HG03039 (cell line): ENCODE measurements at regions not wholly inside any gene's neighbourhood (a gene's known extent, or its start where the extent isn't known, plus 50 kb on each side); places are given as distances from the start of the nearest gene placed in this dataset.

Source experiments
- ATAC-seq: cut with Tn5 transposase; IDR thresholded peaks from one replicate; pipeline ENCODE4 v1.9.1; 2021; ENCODE audit warnings: mild to moderate bottlenecking, moderate library complexity; ENCODE audit not compliant: unreplicated experiment

DNA sequence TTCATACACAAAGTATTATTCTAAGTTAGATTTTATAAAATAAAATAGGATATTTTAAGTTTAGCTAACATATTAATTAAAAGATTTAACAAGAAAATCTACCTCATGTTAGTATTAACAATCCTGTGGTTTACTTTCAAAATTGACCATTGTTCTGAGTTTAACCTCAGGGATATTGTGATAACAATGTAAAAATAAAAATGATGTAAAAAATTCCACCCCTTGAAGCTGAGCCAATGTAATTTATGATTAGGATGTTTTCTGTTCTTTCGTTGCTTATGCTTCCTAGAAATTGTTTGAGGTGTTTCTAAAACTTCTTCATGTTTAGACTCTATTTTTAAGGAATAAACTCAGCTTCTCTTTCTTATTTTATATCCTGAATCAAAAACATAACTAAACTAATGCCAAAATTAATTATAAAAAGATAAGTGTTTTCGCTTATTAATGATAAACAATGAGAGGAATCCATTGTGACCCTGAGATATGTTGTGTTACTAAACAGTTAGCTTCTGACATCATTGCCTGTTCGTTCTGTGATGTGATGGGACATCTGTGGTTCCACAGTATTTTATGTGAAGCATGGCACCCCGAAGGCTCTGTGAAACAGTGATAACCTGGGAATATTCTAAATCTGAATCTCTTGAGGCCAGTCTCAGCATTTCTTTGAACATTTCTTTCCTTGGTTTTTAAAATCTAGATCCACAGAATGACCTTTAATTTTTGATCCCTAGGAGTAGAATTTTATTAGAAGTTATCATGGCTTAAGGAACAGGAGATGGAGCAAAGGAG lies 340.8 kb downstream of the ARL4A start:
- ATAC-seq = no peak

DNA sequence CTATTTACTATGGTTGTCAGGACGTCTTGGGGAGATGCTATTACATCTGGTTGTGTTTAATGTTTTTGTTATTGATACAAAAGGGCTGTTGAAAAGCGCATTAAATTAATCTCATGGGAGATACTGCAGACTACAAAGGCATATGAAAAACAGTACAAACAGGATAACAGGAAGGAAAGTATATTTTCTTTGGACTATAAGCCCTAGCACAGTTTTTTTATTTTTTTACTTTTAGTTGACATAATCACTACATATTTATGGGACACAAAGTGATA lies 341.3 kb downstream of the ARL4A start:
- ATAC-seq = no peak

DNA sequence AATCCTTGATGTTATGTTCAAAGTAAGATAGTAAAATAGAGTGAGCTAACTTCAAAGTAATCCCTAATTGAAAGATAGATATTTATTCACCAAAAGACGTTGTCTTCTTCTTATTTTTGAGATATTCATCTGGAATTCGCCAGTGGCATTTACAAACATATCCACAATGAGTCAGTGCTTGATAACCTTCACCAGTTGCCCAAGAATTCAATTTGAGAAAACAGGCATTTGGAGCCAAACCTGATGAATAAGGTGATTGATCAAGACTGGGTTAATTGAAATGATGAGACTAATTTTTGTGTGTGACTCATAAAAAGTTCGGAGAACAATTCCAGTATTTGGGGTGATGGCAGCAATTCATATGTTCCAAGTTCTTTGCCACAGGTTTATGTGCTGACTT lies 344.0 kb downstream of the ARL4A start:
- ATAC-seq = no peak

DNA sequence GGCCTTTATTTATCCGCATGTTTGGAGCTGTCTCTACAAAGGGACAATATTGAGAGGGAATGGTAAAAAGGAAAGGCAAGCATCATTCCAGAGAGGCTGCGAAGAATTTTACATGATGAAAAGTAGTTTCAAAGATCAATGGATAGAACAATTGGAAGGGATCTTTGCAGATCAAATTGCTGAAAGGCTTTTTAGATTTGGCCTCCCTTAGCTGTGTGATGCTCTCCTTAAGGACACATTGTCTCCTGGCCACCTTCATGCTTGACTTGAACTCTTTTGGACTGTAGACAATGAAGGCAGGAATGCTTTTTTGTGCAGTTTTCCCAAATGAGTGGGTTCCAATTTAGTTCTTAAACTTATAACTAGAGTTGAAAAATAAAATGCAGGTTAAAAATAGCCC lies 344.7 kb downstream of the ARL4A start:
- ATAC-seq = no peak

DNA sequence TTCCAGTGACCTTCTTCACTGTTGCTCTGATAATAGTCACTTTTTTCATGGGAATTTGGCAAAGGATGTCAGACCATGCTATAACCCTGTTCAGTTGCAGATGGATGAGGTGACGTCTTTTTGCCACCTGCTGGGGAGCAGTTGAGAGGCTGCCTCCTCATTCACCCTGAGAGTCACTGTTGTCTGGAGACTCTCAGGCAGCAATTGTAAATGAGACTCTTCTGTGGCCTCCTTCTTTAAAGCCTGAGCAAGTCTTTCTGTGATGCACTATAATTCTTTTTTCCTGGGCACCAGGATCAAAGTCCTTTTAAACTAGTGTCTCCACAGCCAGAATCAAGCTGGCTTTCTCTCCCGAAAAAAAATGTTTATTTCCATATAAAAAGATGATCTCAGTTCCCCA lies 345.1 kb downstream of the ARL4A start:
- ATAC-seq = no peak

DNA sequence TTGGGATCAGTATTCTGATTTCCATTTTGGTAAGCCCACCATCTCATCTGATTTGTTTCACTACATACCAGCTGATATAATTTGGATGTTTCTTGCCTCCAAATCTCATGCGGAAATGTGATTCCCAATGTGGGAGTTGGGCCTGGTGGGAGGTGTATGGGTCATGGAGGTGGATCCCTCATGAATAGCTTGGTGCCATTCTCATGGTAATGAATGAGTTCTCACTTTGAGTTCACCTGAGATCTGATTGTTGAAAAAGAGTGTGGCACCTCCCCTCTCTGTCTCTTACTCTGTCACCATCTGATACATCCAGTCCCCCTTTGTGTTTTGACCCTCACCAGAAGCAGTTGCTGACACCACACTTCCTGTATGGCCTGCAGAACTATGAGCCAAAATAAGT lies 347.3 kb downstream of the ARL4A start:
- no peak for ATAC-seq

DNA sequence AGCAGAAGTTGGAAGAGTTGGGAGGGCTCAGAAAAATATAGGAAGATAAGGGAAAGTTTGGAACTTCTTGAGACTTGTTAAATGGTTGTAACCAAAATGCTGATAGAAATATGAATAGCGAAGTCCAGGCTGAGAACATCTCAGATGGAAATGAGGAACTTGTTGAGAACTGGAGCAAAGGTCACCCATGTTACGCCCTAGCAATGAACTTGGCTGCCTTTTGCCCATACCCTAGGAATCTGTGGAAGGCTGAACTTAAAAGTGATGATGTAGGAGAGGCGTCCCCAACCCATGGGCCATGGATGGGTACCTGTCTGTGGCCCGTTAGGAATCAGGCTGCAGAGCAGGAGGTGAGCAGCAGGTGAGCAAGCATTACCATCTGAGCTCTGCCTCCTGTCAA lies 347.8 kb downstream of the ARL4A start:
- ATAC-seq = no peak

DNA sequence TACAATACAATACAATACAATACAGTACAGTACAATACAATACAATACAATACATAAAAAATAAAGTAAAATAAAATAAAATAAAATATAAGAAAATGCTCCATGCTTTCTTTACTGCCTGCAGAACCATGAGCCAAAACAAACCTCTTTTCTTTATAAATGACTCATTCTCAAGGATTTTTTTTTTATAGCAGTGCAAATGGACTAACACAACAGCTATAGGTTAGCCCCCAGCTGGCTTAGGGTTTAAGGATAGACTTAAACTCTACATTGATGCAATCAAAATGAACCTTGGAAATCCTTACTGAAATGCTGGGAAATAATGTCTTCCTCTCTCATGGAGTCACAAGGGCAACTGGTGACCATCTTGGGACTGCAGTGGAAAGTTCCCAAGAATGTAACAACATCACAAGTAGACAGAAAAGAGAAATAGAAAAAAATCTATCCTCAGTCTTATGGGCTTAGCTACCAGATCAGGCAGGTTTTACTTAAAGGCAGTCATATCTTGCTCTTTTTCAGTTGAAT lies 348.9 kb downstream of the ARL4A start:
- no peak for ATAC-seq

DNA sequence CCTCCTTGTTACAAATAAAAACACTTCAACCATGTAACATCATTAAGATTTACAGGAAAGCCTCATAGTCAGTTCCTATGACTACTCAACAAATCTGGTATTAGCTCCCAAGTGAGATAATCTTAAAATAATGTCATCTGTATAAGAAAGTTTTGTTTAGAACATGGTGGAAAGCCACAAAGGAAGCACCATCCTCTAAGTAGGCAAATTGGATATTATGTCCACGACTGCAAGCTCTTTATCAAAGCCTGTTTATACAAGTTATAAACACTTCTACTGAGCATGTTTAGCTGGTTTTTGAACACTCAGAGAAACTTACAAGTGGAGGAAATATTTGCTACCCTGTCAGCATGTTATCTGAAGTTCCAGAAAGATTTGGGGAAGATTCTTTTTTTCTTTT lies 349.8 kb downstream of the ARL4A start:
- no peak for ATAC-seq

DNA sequence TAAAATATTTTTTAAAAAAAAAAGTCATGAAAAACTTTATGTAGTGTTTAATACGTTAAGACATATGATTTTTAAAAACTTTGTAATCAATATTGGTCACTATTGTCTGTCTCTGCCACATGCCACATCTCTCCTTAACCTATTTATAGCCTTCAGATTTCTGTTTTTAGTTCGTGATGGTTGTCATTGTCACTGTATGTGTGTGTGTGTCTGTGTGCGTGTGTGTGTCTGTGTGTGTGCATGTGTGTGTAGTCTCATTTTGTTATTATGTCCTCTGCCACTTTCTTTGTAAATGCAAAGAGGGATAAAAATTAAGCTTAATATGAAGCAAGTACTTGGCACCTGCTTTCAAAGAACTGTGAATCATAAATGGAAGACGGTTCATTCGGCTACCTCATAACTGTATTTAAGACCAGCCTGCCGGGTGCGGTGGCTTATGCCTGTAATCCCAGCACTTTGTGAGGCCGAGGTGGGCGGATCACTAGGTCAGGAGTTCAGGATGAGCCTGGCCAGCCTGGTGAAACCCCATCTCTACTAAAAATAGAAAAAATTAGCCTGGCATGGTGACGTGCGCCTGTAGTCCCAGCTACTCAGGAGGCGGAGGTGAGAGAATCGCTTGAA lies 354.0 kb downstream of the ARL4A start:
- ATAC-seq = no peak

DNA sequence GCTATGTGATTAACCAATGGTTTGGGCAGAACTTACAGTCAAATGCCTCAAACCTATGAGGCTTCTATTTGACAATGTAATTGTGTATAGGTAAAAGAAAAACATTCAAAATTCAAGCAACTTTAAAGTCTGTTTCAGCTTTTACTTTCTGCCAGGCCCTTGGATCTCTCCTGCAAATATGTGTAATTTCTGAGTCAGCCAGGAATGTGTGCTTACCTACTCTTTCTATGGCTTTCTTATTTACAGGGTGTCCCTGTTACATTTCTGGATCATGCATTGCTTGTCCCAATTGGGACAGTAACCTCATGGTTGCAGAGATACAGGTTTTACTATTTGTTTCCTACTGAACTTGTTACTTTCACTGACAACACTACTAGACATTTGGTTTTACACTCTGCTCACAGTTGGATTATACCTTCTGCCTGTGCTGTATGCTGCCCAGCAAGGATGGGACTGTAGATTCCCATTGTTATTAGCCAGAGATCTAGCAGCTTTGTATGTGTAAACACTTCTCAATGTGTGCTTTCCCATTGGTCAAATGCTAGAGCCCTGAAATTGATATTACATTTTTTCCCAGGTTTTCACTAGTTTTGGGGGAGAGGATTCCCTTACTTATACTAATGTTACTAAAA lies 355.3 kb downstream of the ARL4A start:
- ATAC-seq = no peak

DNA sequence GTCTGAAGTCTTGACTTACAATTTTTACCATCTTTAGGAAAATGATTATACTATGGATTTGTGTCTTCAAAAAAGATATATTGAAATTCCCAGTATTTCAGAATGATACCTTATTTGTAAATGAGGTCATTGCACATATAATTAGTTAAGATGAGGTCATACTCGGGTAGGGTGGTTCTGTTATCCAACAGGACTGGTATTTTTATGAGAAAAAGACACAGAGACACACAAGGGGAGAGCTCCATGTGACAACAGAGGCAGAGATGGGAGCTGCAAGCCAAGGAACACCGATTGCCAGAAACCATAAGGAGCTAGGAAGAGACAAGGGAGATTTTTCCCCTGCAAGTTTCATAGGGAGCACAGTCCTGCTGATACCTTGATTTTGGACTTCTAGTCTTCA lies 356.9 kb downstream of the ARL4A start:
- ATAC-seq = no peak

DNA sequence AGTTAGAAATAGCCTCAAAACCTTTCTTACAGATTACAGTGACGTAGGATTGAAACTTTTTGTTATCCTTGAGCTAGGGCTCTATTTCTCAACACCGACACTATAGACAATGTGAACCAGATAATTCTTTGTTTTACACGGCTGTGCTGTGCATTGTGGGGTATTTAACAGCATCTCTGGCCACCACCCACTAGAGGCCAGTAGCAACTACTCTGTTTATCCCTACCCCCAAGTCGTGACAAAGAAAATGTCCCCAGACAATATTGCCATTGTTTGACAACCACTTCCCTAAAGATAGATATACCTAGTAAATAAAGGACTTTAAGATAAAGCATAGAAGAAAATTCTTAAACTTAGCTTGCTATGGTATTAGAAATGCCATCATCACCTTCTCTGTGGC lies 359.6 kb downstream of the ARL4A start:
- peak; percentile 40 for ATAC-seq

DNA sequence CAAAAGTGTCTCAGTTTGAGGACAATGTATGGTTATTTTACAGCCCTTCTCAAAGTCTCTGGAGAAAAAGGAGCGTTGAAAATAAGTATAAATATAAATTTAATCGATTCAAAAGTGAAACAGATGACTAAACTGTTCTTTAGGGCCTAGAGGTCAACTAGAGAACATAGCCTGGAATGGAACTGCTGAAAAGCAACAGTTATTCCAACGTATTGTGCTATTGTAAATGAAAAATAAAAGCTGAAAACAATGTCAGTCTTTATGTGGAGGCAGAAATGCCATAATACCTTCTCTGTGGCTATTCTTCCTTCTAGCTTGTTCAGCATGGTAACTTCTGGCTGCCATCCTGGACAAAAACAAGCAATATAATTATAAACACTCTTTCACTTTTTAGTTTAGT lies 362.5 kb downstream of the ARL4A start:
- ATAC-seq = no peak

DNA sequence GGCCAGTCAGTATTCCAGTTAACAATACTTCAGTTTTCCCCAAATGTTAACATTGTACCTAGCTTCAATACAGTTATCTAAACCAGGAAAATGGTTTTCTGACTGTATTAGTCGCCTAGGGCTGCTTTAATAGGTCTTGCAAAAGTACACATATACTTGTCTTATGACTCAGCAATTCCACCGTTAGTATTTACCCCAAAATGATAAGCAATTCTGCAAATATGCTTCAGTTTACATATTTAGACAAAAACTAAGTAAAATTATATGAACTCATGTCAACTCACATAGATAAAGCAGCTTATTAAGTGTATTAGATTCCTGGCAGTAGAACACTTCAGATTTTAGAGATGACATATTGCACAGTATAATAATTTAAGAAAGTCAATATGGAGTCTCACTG lies 363.3 kb downstream of the ARL4A start:
- ATAC-seq = no peak

DNA sequence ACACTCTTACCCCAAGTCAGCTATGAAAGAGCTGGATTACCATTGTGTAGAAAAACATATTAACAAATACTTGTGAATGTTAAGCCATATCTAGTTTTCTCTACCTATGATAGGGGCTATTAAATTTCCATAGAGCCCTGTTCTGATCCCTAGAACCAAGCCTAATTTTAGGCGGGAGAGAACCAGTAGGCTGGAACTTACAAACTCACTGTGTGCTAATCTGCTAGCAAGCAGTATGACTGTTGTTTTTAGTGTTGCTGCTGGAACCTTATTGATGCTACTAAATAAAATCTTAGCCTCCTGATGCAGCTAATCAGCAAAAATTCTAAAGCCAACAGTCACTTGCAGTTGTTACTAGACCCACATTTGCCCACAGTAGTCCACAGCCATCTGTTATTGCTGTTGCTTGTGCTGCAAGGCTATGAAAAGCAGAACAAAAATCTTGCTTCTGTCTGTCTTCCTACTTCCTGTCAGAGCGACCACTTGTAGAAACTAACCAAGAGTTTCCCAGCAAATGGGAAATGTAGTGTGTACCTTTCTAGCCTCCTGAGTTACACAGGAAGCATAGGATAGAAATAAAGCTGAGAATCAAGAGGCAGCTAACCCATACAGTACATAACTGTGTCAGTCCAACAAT lies 368.4 kb downstream of the ARL4A start:
- ATAC-seq = no peak

DNA sequence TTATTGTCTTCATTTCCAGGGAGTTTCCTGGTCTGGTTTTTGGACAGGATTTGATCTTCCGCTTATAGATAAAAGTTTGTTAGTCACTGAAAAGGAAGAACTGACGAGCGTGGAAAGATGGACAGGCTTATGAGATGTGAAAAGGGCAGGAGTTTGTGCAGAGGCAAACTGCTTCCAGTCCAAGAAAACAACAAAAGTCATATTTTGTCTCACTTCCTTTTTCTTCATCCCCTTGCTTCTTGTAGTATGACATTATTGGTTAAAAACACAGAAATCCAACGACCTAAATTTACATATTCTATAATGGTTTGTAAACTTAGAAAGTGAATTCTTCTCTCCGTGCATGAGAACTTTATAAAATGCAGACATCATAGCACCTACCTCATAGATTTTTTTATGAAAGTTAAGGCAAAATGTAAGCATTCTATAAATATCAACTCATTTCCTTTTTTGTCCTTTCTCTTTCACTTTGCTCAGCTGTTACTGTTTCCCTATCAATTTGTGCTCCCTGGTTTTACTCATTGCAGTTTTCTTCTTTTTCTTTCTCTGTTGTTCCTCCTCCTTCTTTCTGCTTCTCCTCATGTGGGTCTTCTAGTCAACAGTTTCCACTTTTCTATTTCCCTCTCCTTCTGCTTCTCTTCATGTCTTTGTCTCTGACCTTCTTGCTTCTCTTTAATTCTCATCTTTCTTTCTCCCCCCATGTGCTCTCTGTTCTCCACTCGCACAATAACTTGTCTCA lies 370.2 kb downstream of the ARL4A start:
- ATAC-seq = peak; percentile 77

DNA sequence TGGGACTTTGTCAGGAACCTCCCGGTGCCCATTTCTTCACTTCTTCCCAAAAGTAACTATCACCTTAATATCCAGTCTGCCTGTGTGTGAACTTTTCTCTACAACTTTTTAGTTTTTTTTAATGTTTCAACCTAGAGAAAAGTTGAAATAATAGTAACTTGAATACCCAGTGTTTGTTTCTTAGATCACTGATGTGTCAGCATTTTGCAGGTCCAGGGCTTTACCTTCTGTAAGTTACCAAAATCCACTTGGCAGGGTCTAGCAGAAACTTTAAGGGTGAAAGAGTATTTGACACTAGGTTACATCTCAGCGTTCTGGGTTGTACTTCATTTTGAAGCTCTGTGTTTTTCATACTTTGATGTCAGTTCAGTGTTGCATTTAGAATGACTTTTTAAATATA lies 372.7 kb downstream of the ARL4A start:
- no peak for ATAC-seq

DNA sequence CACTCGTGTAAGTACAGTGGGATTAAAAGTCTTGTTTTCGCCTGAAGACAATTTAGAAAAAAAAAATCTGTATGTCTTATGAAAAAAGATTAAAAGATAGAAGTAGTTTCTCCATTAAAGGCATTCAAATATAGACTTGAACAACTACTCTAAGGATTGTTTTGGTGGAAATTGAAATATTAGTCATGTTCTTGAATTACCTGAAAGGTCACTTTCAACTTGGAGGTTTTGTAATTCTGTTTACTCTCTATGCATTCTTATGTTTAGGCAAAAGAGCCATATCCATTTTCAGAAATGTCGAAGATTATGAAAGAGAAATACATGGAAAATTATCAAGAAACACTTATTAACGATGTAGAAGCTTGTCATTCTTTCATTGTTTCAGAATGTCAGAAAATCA lies 373.7 kb downstream of the ARL4A start:
- no peak for ATAC-seq

DNA sequence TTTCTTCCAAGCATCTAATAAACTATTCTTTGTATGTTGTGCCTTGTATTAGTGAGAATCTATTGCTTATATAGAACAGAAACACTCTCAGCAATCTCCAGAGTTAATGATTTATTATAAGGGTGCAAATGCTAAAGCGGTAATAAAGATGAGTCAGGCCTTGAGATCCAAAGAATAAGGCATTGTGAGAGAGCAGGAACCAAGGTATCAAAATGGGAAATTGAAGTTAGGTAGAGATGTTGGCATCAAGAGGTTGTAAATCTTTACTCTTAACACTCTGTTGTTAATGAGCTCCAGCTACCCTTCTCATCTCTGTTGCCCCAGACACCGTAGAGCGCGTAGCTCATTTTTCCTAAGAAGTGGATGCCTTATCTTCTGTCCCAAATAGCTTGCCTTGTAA lies 375.2 kb downstream of the ARL4A start:
- no peak for ATAC-seq

DNA sequence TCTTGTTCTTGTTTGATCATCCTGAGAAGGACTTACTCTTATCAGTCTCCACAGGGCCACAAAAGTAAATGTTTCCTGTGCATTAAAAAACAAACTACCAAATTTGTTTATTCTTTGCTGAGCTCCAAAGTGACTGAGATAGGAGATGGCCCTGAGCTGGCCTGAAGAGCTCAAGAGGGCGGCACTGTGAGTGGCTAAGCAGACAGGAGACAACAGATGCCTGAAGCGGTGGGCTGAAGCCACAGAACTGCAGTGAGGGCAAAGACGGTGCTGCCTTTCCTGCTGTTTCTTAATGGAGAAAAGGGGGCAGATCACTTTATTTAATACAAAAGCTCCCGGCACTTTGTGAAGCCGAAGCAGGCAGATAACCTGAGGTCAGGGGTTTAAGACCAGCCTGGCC lies 379.6 kb downstream of the ARL4A start:
- ATAC-seq = no peak
